ENCODE measurements at regions not wholly inside any gene's neighbourhood (a gene's known extent, or its start where the extent isn't known, plus 50 kb on each side); places are given as distances from the start of the nearest gene placed in this dataset.

DNA sequence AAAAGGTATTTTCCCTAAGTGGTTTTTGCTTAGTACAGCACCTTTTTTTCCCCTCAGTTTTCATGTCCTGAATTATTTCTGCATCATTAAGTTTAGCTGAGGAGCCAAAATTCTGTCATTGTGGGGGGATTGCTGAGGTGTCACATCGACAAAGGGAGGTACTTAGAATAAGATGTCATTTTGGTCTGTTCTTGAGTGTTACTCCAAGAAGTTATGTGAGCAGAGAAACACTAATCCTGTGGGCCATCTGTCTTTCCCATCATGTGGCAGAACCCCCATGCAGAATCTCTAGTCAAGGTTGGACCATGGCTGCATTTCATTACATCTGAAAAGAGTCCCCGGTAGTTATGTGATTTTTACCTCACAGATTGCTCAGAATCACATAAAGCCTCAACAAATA, 167.8 kb upstream of the CENPW start:
- intact Hi-C loops (cut with micrococcal nuclease) = loop anchor here (10.0 kb wide), 1 partner anchor 857 kb away; no protein-coding TSS in a partner anchor

GRCh38 chr6:126173265-126173664, 166.7 kb upstream of the CENPW start:
- POLR2A ChIA-PET = no interaction called here
- Mint-ChIP-seq H3K36me3 (ENCODE audit: low read depth) (no peaks in the 10 kb centered on the region), H3K9me3 (no peaks in the 10 kb centered on the region), H3K4me1 (peaks cover 3% of the 10 kb centered on the region), H3K27me3 (no peaks in the 10 kb centered on the region), H3K4me3 (no peak overlapping the region), H3K27ac (no peak overlapping the region)
- CTCF ChIA-PET = no interaction called here
- no peak for DNase-seq
- no peak for TF ChIP-seq CTCF (IDR thresholded peaks at IDR 0.05)
- intact Hi-C loops (cut with micrococcal nuclease) = loop anchor here (10.0 kb wide), 1 partner anchor 858 kb away; no protein-coding TSS in a partner anchor
- ATAC-seq (ENCODE audit: low read depth) = no peak

More for the DNA sequence above, 167.8 kb upstream of the CENPW start:
- TF ChIP-seq CTCF (IDR thresholded peaks at IDR 0.05) = no peak
- Mint-ChIP-seq H3K4me1 (peaks cover 3% of the 10 kb centered on the region), H3K9me3 (no peaks in the 10 kb centered on the region), H3K27ac (no peak overlapping the region), H3K4me3 (no peak overlapping the region), H3K27me3 (no peaks in the 10 kb centered on the region), H3K36me3 (ENCODE audit: low read depth) (no peaks in the 10 kb centered on the region)
- ATAC-seq (ENCODE audit: low read depth) (no peak), DNase-seq (no peak)
- ChIA-PET CTCF (no interaction called here), POLR2A (no interaction called here)

DNA sequence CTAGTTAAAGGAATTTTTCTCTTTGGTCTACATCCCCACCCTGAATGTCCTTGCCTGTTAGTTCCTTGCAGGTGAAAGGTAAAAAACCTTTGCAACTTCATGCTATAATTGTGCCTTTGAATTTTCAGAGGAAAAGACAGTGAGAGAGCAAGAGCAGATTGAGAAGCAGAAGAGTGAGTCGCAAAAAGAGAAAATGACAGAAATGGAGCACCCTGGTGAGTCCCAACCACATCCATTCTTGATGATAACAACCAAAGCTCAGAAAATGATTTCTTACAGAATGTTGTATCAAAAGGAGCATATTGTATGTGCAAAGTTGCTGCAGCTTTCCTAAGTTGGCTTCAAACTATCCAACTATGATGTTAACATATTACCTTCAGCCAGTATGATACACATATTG, 165.2 kb upstream of the CENPW start:
- Mint-ChIP-seq H3K4me3 (no peak overlapping the region), H3K27me3 (no peaks in the 10 kb centered on the region), H3K4me1 (peaks cover 3% of the 10 kb centered on the region), H3K27ac (no peak overlapping the region), H3K36me3 (ENCODE audit: low read depth) (no peaks in the 10 kb centered on the region), H3K9me3 (no peaks in the 10 kb centered on the region)
- no peak for TF ChIP-seq CTCF (IDR thresholded peaks at IDR 0.05)
- intact Hi-C loops (cut with micrococcal nuclease) = loop anchor here (10.0 kb wide), 1 partner anchor 860 kb away; no protein-coding TSS in a partner anchor
- ChIA-PET POLR2A (interaction anchor here (0.6 kb wide), 1 partner anchor 189 kb away, joined by 3 read pairs; no protein-coding TSS in a partner anchor), CTCF (no interaction called here)
- no peak for ATAC-seq (ENCODE audit: low read depth)
- no peak for DNase-seq

DNA sequence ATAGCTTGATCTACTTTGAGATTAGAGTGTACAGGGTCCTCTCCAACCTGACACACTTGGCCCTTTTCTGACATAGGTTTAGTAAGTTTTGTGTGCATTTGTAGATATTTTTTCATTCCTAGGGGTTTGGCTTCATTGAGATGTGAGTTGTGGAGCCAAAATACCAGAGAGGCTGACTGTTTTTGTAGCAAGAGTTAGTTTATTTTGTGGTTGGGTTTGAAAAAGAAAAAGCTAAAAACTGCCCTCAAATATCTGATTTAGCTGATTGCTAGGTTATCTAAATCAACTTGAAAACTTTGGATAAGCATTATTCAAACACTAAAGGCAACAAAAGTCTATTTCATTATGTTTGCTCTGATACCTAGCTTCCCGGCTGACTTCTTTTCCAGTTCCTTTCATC, 164.7 kb upstream of the CENPW start:
- no peak for TF ChIP-seq CTCF (IDR thresholded peaks at IDR 0.05)
- DNase-seq = no peak
- Mint-ChIP-seq H3K9me3 (no peaks in the 10 kb centered on the region), H3K27me3 (no peaks in the 10 kb centered on the region), H3K36me3 (ENCODE audit: low read depth) (no peaks in the 10 kb centered on the region), H3K4me1 (peaks cover 3% of the 10 kb centered on the region), H3K4me3 (no peak overlapping the region), H3K27ac (no peak overlapping the region)
- intact Hi-C loops (cut with micrococcal nuclease) = loop anchor here (10.0 kb wide), 1 partner anchor 860 kb away; no protein-coding TSS in a partner anchor
- ChIA-PET CTCF (no interaction called here), POLR2A (interaction anchor here (0.6 kb wide), 1 partner anchor 190 kb away, joined by 3 read pairs; no protein-coding TSS in a partner anchor)
- no peak for ATAC-seq (ENCODE audit: low read depth)

- ATAC-seq (ENCODE audit: low read depth) (no peak), DNase-seq (no peak)
- POLR2A ChIA-PET = no interaction called here
- Mint-ChIP-seq H3K4me3 (no peak overlapping the region), H3K4me1 (no peaks in the 10 kb centered on the region), H3K27ac (no peak overlapping the region), H3K27me3 (no peaks in the 10 kb centered on the region), H3K36me3 (ENCODE audit: low read depth) (no peaks in the 10 kb centered on the region), H3K9me3 (no peaks in the 10 kb centered on the region)
- no peak for TF ChIP-seq CTCF (IDR thresholded peaks at IDR 0.05)
- intact Hi-C loops (cut with micrococcal nuclease) = loop anchor here (10.0 kb wide), 1 partner anchor 861 kb away; no protein-coding TSS in a partner anchor
- CTCF ChIA-PET = no interaction called here
These were observed 163.6 kb upstream of the CENPW start for GRCh38 chr6:126176282-126176681.
